ENCODE measurements at regions not wholly inside any gene's neighbourhood (a gene's known extent, or its start where the extent isn't known, plus 50 kb on each side); places are given as distances from the start of the nearest gene placed in this dataset.

- no peak for TF ChIP-seq CTCF (IDR thresholded peaks at IDR 0.05)
- no peak for TF ChIP-seq EZH2phosphoT487 (IDR thresholded peaks at IDR 0.05; ENCODE audit: borderline replicate concordance, low read depth)
- TF ChIP-seq TAF1 (IDR thresholded peaks at IDR 0.05; ENCODE audit: borderline replicate concordance, low read depth, low read length): no peak
- TF ChIP-seq EP300 (IDR thresholded peaks at IDR 0.05; ENCODE audit: borderline replicate concordance in 1 of 2, low read depth in 1 of 2, low read length in 1 of 2): no peak
- no peak for TF ChIP-seq TEAD4 (IDR thresholded peaks at IDR 0.05; ENCODE audit: borderline replicate concordance, insufficient read depth)
- TF ChIP-seq JUND (IDR thresholded peaks at IDR 0.05): no peak
- TF ChIP-seq GABPA (IDR thresholded peaks at IDR 0.05; ENCODE audit: low read depth): no peak
- no peak for TF ChIP-seq REST (IDR thresholded peaks at IDR 0.05; ENCODE audit: low read depth, low read length)
- no peak for TF ChIP-seq NRF1 (IDR thresholded peaks at IDR 0.05; ENCODE audit: low read depth, low read length)
- no peak for TF ChIP-seq FOSL2 (IDR thresholded peaks at IDR 0.05; ENCODE audit: borderline replicate concordance, low read depth)
- TF ChIP-seq ZBTB33 (IDR thresholded peaks at IDR 0.05; ENCODE audit: borderline replicate concordance, low read depth): no peak
- no peak for TF ChIP-seq USF1 (IDR thresholded peaks at IDR 0.05; ENCODE audit: borderline replicate concordance, low read depth)
These were observed 72.7 kb upstream of the UBE2E2 start for GRCh38 chr3:23130406-23130805.

Data from SK-N-SH (cell line).